Hematopoietic multipotent progenitor cell treated with erythropoietin and hydrocortisone succinate and interleukin-3 and kit ligand, for 8 days (in vitro differentiated cells): ENCODE measurements at regions not wholly inside any gene's neighbourhood (a gene's known extent, or its start where the extent isn't known, plus 50 kb on each side); places are given as distances from the start of the nearest gene placed in this dataset.
A peak's percentile ranks its signal among the peaks of the same experiment; 100 is the strongest.
"Not testable (repeated sequence)": the region's sequence is repeated elsewhere in the genome, so short reads cannot be mapped to it uniquely, and the experiment has no call there.

Experiments used
- DNase-seq: peaks from one replicate; pipeline ENCODE4 v3.0.0-alpha.2; 2015

DNA sequence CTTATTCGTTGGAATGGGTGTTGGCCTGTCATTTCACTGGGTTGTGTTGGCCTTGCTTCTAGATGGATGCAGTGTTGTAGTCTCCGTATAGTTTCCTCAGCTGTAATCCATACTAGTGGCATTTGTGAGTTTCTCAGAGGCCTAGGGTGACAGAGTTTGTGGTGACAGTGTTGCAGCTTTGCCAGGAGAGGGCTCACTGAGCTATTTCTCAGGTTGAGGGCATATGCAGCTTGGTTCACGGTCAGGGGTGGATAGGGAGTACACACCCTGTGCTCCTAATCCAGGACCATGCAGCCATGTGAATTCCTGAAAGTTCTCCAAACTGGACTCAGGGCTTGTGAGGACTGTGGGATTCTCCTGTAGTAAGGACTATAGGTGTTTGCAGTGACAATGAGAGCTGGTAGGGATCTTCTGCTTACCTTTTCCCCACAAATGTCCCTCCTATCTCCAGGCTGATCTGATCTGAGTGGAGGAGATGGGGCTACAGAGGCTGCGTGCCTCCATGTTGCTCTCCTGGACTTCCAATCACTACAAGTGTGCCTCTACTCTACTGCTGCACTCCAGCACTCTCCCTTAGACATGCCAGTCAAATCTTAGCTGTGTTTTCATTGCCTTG lies 229.0 kb downstream of the STK31 start:
- peak; percentile 13 for DNase-seq

DNA sequence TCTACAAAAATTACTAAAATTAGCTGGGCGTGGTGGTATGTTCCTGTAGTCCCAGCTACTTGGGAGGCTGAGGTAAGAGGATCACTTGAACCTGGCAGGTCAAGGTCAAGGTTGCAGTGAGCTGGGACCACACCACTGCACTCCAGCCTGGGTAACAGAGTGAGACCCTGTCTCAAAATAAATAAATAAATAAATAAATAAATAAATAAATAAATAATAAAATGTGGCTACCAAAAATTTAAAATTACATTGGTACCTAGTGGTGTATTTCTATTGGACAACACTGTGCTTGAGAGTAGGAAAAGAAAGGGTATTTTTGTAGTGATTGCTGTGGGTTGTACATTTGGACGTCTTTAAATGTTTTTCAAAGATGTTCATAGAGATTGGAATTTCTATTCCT lies 229.7 kb downstream of the STK31 start:
- not testable (repeated sequence) for DNase-seq

DNA sequence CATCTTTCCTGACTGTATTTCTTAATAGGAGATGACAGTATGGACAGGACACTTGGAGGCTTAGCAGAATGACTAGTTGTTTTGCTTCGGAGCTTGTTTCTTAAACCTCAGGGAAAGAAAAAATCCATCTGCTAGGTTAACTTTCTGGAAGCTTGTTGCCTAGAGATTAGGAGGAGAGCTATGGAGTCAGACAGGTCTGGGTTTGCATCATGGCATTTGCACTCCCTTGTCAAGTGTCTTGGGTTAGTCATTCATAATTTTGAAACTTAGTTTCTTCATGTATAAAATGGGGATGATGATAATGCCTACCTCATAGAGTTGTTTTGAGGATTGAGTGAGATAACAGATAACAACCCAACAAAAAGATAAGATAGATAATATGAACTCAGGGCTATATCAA lies 231.5 kb downstream of the STK31 start:
- no peak for DNase-seq

DNA sequence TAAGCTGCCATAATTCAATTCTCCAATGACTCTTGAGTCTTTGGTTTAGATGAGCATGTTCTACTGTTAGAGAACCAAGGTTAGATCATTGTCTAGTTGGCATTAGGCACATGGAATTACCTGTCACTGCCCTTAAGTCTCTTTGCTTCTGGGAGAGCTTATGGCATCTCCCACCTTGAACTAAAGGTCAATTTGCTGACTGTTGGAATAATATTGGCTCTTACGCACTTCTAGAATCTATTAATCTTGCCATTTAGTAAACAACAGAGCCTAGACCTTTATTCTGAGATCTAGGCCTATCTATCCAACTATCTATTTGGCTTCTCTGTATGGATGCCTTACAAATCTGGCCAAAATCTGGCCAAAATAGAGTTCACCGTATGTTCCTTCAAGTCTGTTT lies 232.0 kb downstream of the STK31 start:
- no peak for DNase-seq

DNA sequence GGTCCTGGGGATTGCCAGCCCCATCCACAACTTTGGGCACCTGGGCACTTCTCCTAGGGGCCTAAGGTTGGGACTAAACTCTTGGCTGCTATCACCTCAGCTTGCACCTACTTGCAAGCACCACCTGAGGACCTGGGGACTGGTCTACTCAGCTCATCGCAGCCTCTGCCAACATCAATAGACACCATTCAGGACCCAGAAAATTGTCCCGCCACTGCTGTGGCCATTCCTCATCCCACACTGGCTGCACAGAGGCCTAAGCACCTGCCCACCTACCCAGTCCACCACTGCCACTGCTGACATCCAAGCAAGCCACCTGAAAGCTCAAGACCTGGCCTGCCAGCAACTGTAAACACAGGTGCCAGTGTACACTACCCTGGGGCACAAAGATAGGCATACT lies 234.1 kb downstream of the STK31 start:
- DNase-seq: no peak

DNA sequence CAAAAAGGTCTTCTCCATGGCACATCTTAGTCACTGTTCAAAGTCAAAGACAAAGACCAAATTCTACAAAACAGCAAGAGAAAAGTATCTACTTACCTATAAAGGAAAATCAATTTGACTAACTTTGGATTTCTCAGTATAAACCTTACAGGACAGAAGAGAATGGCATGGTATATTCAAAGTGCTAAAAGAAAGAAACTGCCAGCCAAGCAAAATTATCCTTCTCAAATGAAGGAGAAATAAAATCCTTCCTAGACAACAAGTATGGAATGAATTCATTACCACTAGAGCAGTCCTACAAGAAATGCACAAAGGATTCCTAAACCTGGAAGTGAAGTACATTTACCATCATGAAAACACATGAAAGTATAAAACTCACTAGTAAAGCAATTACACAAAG lies 235.5 kb downstream of the STK31 start:
- no peak for DNase-seq

DNA sequence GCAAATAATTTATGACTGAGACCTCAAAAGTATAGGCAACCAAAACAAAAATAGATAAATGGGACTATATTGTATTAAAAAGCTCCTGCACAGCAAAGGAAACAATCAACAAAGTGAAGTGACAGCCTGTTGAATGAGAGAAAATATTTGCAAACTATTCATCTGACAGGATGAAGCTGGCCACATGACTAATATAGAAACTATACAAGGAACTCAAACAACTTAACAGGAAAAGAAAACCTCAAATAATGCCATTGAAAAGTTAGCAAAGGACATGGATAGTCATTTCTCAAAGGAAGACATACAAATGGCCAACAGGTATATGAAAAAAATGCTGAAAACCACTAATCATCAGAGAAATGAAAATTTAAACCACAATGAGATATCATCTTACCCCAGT lies 245.1 kb downstream of the STK31 start:
- no peak for DNase-seq

DNA sequence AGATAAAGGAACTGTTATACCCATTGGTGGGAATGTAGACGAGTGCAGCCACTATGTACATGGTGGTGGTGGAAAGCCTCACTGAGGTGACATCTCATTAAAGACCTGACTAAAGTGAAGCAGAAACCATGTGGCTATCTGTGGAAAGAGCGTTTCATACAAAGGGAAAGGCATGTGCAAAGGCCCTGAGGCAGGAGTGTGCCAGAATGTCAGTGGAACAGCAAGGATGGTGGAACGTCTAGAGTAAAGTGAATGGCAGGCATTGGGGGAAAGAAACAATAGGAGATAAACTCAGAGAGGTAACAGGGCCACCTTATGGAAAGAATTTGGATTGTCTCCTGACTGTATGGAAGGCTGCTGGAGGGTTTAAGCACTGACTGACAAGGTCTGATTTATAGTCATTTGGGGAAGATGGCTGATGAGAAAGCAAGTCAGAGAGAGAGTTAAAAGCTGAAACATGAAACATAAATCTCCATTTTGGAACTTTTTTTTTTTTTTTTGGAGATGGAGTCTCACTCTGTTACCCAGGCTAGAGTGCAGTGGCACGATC lies 245.7 kb downstream of the STK31 start:
- DNase-seq: no peak

DNA sequence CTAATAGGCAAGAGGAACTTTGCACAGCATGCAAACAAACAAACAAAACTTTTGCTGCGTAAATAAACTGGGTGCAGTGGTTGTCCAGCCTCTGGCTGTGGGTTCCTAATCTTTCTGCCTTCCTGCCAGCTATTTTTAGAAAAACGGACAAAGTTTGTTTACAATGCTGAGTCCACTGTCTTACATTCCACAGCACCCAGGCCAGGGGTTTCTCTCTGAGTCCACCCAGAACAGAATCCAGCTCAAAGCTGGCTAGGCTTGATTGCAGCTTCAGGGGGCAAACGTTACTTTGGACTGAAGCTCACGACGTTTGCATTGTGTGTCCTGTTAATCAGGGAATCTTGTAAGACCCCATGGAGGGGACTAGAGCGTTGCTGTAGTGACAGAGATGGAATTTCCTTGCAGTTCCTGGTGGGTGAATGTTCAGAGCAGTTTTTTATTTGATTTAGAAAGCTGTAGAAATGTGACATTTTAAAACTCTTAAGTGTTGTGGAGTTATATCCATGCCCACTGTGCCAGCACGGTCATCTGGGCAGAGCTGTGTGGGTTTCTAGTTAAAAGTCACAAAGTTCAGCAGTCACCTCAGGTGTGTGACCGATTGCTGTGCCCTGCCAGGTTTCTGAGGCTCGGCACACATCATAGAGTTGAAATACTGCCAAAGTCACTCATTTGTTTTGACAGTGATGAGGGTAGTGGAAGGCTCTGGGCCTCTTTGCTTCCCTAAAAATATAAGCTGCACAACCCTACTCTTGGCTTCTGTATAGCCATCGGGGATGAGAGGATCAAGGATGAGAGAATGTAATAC lies 247.0 kb downstream of the STK31 start:
- DNase-seq: no peak

DNA sequence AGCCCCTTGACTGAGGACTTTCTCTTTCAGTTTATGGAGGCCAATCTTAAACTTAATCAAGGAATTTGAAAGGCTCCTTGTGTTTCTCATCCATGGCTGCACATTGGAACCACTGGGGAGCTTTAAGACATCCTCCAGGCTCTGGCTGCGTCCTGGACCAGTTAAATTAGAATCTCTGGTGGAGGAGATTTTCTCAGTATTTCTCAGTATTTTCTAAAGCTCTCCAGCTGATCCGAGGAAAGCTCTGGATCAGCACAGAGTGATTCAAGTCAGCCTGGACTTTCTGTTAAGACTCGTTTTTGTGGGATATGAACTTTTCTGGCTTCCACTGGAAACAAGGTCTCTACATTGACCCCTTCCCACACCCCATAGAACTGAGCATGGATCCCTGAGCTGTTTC lies 249.8 kb downstream of the STK31 start:
- DNase-seq: no peak

DNA sequence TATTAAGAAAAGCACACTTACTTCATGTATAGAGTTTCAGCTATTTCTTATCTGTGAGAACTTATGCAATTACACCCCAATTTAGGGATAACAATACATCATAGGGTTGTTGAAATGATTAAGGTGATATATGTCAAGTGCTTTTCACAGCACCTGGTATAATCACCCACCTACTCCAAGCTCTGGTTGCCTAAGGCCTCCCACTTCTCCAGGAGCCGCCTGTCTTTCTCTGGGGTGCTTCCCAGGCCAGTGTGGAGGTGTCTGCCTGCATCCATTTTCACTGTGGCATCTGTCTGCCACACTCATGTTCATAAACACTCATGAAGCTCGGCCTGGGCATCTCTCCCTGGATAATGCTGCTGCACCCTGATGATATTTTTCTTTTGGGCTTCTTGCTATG lies 250.3 kb downstream of the STK31 start:
- DNase-seq: no peak

DNA sequence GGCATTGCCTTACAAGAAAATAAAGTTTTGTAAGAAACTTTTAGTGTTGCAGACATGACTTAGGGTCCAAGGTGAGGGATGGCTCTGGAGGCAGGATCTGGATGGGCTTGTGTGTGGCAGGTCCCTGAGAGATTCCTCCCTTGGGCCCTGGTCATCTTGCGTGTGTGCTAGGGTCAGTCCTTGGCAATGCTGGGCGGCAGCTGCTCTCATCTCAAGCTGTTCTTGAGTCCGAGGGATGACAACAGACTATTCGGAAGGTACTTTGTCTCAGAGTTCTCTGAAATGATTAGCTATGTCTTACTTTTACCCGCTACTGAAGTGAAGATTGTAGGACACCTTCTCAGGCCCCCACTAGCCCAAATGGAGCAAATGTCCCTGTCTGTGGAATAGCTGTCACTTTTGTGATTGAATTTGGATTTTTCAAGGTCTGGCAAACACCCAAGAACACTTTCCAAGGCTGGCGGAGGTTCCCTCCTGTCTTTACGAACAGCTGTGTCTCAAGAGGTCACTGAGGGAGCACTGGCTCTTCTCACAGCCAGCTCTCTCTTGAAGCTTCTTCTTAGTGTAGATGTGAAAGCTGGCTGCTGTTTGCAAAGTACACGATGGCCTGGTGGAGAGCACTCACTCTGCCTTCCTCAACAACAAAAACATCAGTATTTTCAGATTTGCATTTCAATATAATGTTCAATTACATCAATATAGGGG lies 253.6 kb downstream of the STK31 start:
- DNase-seq: no peak

DNA sequence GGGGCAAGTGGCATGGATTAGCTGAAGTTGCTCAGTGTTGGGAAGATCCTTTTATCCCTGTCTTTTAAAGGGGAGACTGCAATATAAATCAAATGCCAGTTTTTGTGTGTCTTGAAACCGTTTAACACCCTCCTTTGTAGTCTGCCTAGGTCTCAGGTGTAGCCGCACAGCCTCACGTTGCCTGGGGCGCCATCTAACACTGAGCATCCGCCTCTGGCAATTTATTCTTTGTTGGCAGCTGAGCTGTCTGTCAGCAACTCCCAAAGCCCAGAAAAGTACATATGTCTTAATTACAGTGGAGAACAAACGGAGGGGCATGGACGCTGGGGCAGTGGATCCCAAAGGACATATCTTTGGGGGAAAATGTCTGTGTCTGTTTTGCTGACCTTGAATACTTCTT lies 254.7 kb downstream of the STK31 start:
- no peak for DNase-seq

DNA sequence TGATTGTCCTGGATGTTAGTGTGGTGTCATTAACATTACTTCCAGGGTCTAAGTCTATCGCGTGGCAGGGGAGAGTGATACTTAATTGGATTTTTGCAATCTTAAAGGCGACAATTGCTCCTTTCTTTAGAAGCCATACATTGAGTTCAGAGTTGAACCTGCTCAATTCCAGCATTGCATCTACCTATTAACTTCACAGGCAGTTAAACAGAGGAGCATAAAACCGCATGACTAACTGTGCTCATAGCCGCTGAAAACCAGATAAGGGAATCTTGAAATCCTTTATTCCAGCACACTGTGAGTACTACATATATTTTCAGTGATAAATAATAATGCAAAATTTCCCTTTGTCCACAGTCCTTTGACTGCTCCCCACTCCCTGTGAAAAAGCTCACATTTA lies 255.3 kb downstream of the STK31 start:
- DNase-seq: no peak

DNA sequence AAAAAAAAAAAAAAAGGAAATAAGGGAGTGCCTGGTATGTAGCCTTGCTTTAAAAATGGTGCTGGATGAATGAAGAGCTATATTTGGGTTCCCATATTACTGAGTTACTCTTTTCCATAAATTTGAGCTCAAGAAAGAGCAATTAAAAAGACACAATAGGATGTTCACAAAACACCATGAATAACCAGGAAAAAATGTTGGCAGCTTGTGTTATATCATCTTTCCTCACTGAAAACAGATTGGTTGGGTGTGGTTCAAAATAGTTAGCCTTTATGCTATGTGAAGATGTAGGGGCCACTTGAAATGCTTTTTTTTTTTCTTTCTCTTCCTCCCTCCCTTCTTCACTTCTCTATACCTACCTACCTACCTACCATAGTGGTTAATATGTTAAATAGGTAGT lies 256.9 kb downstream of the STK31 start:
- no peak for DNase-seq

DNA sequence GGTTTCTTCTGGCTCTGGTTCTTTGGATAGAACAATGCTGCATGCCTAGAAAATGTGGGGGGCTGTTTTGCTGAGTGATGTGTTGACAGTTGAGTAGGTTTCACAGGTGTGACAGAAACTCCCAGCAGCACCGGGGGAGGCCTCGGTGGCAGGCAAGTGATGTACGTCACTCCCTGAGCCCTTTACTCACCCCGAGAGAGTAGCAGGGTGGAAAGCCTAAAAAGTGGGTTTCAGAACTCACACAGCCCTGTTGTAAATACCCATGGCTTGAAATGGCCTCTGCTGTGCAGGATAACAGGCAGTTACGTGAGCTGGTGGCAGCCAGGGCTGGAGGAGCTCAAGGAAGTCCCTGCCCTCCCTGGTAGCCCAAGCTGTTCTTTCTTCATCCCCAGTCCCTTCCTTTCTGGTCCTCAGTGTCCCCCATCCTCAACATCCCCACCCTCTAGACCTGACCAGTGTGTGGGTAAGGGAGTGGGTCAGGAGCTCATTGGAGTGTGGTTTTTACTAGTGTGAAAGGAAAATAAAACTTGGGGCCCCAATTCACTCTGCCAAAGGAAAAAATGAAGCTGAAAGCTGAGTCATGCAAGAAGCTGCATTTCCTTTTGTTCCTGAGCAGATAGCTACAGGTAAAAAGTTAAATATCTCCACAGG lies 258.1 kb downstream of the STK31 start:
- no peak for DNase-seq

DNA sequence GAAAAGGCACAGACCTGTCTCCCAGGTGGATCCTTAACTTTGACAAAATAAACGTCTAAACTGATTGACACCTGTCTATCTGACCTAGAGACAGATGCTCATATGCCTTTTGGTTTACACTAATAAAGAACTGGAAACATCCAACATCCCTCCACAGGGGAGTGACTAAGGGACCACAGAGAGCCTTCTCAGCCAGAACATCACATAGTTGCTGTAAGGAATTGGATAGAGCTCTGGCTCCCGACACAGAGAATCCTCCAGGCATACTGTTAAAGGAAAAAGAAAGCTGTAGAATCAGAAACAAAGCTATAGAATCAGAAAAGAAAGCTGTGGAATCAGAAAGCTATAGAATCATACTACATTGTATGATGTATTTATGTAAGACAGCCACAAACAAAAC lies 258.8 kb downstream of the STK31 start:
- no peak for DNase-seq

DNA sequence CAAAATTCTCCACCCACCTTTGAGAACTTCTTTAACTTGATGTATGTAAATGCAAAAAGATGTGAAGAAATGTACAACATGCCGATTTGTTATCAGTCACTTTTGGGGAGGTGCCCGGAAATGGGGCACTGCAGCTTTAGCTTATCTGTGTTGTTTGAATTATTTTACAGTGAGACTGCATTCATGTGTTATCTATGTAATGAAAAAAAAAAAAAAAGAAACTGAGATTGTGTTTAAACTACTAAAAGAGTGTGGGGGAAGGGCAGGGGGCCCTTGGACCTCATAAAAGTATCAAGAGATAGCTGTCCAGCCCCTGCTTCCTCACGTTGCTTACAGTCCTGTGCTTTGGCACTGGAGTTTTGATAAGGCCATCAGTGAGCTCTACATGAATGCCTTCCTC lies 259.4 kb downstream of the STK31 start:
- DNase-seq: no peak

DNA sequence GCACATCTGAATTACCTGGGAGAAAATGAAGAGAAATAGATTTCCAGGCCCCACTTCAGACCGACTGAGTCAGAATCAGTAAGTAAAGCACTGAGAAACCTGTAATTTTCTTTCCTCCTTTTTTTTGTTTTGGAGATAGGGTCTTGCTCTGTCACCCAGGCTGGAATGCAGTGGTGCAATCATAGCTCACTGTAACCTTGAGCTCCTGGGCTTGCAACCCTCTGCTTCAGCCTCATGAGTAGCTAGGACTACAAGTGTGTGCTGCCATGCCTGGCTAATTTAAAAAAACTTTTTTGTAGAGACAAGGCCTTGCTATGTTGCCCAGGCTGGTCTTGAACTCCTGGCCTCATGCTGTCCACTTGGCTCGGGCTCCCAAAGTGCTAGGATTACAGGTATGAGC lies 260.2 kb downstream of the STK31 start:
- DNase-seq: no peak

DNA sequence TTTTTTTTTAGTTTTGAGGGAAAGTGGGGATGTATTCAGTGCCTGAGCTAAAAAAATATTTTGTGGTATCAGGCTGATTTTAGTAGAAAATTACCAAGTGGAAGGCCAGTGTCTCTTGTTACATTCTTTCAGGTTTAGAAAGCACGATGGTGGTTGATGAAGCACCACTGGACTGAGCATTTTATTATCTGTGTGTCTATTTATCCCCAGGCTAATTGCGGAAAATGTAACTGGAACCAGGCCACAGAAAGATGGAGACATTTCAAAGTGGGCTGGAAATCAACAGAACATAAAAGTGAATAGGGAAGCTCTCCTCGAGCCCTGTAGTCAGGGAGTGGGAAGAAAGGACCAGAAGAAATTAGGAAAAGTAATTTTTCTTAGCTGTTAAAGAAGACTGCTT lies 261.0 kb downstream of the STK31 start:
- DNase-seq: no peak

DNA sequence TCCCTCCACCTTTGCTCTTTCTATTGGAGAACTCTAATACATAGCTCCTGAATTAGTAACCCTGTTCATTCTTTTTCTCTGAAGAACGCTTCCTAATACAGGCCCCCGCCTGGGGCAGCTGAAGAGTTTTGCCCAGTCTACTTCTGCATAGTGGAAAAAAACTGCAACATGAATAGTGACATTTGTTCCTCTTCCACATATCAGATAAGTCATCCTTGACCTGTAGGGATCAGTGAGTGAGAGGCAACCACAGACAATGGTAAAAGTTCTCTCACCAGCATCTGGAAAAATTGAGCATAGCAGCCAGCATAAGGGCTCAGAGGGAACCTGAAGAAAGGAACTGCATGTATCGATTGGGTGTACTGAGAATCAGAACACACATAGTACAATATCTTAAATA lies 262.0 kb downstream of the STK31 start:
- no peak for DNase-seq

DNA sequence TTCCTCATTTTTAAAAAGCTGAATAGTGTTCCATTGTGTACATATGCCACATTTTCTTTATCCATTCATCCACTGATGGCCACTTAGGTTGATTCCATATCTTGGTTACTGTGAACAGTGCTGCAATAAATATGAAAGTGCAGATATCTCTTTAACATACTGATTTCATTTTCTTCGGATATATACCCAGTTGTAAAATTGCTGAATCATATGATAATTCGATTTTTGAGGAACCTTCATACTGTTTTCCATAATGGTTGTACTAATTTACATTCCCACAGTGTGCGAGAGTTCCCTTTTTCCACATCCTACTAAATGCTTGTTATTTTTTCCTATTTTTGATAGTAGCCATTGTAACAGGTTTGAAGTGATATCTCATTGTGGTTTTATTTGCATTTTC lies 263.2 kb downstream of the STK31 start:
- DNase-seq: no peak

DNA sequence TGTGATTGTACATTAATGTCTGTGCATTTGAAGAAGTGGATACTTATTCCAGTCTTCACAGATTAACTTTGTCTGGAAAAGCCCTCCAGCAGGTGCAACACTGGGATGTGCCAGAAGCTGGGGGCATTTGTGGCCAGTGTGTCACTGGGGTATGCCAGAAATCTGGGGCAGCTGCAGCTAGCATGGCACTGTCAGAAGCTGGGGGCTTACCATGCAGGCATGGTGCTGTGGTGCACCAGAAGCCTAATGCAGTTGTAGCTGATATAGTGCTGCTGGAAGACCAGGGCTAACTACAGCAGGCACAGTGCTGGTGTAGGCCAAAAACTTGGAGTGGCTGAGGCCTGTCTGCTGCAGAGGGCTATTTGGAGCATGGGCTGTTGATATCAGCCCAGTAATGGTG lies 270.1 kb downstream of the STK31 start:
- DNase-seq: no peak

DNA sequence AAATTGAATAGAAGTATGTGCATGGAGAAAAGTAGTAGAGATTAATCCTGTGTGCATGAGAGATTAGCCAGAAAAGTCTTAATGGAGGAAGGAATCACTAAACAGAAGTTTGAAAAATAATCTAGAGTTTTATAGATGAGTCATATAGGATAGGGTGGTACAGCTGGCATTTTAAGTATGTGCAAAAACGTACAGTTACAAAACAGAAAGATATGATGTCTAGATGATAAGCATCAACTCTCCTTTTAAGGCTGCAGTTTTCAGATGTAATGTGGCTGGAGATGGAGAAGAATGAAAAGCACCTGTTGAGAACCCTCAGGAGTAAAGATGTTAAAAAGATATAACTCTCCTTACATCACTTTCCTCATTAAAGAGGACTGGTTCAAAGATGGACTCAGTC lies 271.3 kb downstream of the STK31 start:
- no peak for DNase-seq
